Umbilical cord (tissue), 1 donor: ENCODE measurements at regions not wholly inside any gene's neighbourhood (a gene's known extent, or its start where the extent isn't known, plus 50 kb on each side); places are given as distances from the start of the nearest gene placed in this dataset.

Experiments
- DNase-seq: peaks from one replicate; pipeline ENCODE4 v3.0.0-alpha.2; 2015; ENCODE audit warnings: low spot score

GRCh38 chr16:54628796-54629625 lies 301.7 kb upstream of the IRX5 start:
- DNase-seq: no peak

DNA sequence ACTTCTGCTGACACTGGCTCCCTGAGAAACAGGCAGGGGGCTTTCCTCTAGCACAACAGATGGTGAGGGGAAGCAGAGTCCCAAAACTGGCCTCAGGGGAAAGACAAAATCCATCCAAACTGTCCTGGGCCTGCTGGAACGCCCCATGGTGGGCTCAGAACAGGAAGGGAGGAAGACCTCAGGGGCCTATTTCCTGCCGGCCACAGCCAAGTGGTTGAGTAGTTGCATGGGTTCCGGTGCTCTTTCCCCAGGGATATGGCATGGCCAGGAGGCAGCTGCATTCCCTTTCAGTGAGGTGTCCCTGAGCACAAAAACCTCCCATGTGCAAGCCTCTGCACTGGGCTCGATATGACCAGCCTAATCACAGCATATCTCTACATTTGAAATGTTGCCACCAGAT lies 303.0 kb upstream of the IRX5 start:
- no peak for DNase-seq

DNA sequence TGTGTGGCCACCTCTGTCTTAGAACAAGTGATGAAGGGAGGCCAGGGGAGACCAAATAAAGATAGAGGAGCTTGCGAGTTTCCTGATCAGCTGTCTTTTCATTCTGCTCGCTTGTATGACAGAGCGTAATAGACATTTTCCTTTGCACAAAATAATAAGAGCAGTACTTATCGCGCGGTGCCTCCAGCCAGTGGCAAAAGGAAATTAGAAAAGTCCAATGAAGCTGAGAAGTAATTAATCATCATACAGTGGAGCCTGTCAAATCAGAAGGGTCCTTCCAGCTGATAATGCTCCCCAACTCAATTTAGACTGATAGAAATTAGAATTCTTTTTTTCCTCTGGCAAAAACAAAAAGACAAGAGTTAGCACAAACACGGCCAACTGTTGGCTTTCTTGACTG lies 307.0 kb upstream of the IRX5 start:
- DNase-seq: no peak

DNA sequence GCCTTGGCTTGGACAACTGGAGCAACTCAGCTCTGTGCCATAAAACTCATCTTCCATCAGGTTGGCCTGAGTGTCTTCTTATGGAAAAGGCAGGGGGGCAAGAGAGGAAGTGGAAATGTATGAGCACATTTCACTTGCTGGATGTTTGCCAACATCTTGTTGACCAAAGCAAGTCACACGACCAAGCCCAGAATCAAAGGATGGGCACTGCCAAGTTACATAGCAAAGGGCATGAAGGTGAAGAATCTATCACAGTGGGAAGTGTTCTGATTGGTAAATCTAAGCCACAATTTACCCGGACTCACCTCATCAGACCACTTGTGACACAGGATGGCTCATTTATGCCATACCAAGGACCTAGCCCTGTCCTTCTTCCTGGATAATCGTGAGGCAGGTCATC lies 310.5 kb upstream of the IRX5 start:
- DNase-seq: no peak

DNA sequence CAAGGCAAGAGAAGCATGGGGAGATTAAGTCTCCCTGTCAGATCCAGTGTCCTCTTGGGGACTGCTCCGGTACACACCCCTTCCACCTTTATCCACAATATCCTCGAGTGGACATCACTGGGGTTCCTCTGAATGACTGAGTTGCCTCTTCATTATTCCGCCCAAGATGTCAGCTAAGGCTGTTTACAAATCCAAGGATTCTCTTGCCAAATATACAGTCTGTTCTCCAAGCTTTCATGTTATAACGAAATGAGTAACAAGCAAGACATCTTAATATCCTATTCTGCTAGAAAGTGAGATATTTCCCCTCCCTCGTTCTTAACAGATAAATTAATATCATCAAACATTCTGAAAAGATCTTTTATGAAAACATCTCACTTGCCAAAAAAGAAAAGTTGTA lies 314.1 kb upstream of the IRX5 start:
- DNase-seq: no peak

DNA sequence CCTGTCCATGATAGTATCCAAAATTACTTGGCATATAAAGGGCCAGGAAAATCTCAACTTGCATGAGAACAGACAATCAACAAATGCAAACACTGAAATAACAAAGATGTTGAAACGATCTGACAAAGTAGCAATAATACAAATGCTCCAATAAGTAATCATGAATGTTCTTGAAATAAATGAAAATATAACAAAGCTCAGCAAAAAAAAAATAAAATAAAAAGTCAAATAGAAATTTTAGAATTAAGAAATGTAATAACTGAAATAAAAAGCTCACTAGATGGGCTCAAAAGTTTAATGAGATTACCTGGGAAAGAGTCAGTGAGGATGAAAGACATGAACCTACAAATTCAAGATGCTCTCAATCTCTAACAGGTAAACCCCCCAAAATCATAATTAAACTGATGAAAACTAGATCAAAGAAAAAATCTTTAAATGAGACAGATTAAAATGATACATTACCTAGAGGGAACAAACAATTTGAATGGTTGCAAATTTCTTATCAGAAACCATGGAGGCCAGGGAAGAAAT lies 319.0 kb upstream of the IRX3 start:
- no peak for DNase-seq

DNA sequence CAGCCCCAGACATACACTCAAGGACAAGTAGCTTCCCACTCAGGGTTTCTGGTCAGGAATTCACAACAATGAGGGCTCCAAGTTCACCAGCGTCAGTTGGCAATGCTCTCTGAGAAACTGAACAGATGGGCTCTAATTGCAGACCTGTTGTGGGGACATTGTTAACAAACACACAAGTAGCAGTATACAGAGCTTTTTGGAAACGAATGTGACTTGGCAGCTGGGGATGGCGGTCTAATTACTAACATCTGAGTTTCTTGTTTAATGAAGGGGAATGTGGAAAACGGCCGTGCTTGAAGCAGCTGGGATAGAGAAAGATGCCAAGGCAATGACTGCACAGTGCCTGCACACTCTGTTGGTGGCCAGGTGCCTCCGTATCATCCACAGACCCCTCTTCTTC lies 316.1 kb upstream of the IRX3 start:
- DNase-seq: no peak

GRCh38 chr16:54597222-54597621 lies 310.6 kb upstream of the IRX3 start:
- no peak for DNase-seq

GRCh38 chr16:54595621-54596020 lies 309.0 kb upstream of the IRX3 start:
- DNase-seq: no peak

- no peak for DNase-seq
Observed at GRCh38 chr16:54594601-54595391, 308.2 kb upstream of the IRX3 start.

GRCh38 chr16:54591816-54592246 lies 305.2 kb upstream of the IRX3 start:
- DNase-seq: no peak

GRCh38 chr16:54590836-54591235 lies 304.2 kb upstream of the IRX3 start:
- no peak for DNase-seq

DNA sequence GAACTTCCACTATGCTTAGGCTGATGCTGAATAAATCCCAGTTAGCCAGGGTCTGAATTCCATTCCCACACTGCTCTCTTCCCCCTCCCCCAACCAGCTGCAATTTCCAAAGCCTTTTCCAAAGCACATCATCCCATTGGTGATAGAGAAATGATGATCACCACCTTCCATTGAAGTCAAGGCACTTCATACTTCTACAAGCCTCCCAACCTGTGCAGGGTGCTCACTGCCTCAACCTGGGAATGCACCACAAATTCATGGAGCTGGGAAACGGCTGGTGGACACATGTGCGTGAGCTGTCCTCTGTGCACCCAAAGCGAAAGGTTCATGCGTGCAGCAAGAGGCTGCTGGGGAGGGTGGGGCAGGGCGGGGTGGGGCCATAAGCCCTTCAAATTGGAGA lies 302.7 kb upstream of the IRX3 start:
- DNase-seq: no peak

DNA sequence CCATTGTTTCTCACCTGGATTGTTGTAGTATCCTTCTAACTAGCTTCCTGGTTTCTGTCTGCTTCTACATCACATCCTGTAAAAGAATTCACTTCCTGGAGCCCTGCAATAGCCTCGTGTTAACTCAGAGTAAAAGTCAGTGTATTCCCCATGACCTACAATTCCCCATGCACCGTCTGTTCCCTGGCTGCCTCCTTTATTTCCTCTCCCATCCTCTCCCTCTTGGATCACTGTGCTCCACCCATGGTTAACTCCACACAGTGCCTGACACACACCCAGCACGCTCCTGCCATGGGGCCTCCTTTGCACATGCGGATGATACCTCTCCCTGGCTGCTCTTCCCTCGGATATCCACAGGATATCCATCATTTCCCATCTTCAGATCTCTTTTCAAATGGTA lies 301.4 kb upstream of the IRX3 start:
- no peak for DNase-seq

- DNase-seq: no peak
Observed at GRCh38 chr16:54587176-54587515, 300.6 kb upstream of the IRX3 start.

DNA sequence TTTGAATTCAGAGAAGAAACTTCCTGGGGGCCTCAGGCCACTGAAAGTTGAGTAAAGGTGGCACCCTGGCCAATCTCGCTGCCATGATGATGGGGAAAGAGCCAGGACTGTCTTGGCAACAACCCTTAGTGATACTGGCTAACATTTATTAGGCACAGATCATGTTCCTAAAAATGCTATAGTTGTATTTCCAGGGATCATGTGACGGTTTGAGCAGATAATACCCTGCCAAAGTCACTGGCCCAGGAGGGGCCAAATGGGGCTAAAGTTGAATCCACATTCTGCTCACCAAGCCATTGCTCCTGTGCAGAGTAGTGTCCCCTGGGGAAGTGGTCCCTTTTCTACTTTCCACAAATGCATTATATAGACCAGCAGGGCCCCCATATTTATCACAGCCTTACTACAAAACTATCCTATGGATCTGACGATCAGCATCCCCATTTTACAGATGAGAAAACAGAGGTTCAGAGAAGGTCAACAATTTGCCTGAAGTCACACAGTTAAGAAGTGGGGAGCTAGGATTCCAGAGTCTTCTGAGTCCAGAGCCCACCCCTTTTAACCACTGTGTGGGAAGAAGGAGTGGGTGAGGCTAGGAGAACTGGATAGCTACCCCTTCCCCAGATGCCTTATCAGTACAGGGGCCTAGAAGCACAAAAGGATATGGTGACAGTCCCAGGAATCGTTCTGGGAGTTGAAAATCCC lies 300.0 kb upstream of the IRX3 start:
- no peak for DNase-seq

- DNase-seq: no peak
Observed at GRCh38 chr16:54585998-54586340, 299.4 kb upstream of the IRX3 start.

DNA sequence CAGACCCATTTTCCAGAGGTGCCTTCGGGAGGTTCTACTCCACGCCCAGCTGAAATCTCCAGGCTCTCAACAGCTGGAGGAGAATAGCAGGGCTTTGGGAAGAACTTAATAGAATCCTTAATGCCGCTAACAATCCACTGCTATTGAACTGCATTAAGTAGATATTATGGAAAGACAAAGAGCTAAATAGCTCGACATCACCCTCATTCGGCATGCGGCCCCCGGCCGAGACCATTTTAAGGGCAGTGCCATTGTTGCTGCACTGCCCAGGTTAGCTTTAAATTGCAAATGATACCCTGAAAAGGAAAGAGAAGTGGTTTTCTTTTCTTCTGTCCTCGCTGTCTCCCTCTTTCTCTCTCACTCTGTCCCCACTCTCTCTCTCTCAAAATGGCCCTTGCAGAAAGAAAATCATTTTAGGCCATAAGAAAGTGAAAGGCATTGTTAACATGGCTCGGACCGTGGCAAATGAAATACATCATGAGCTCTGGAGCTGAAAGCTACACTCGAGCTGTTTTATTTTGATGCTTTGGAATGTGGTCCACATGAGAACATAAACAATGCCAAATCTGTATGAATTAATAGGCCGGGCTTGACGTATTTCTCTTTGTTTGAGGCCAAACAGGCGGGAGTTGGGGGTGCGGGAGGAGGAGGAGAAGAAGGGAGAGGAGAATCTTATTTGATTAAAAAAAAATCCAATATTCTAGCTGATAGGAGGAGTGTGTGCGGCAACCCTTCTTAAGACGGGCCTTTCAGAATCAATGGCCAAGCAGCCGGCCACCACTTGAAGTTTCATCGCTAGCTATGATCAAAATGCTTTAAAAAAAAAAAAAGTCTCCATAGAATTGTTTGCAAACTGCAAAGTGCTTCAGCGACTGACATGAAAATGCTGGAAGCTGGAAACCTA lies 298.8 kb upstream of the IRX3 start:
- no peak for DNase-seq

- no peak for DNase-seq
Observed at GRCh38 chr16:54584121-54584520, 297.5 kb upstream of the IRX3 start.

- DNase-seq: no peak
Observed at GRCh38 chr16:54582631-54583250, 296.2 kb upstream of the IRX3 start.
